Smooth muscle cell (in vitro differentiated cells): ENCODE measurements at regions not wholly inside any gene's neighbourhood (a gene's known extent, or its start where the extent isn't known, plus 50 kb on each side); places are given as distances from the start of the nearest gene placed in this dataset.

ENCODE experiments used
- DNase-seq: peaks from one replicate; lab custom pipeline; 2025; ENCODE audit not compliant: unreplicated experiment; lab: John Stamatoyannopoulos, UW
- H2AFZ ChIP-seq: fragments of 200-600 bp; sonication (generic); 2 replicates; pipeline ENCODE4 v1.6.0; 2016; ENCODE audit warnings: antibody characterized with exemption, low read depth, mild to moderate bottlenecking
- H3F3A ChIP-seq: fragments of 200-600 bp; sonication (generic); 2 replicates; pipeline ENCODE4 v1.6.0; 2017; ENCODE audit warnings: antibody characterized with exemption, low read depth
- H3K27ac ChIP-seq: fragments of 200-600 bp; sonication (generic); 2 replicates; pipeline ENCODE4 v1.5.1; 2016; ENCODE audit warnings: low read depth, mild to moderate bottlenecking
- H3K27me3 ChIP-seq: fragments of 200-600 bp; sonication (generic); 2 replicates; pipeline ENCODE4 v1.6.1; 2016; ENCODE audit warnings: low read depth, mild to moderate bottlenecking
- H3K36me3 ChIP-seq: fragments of 200-600 bp; sonication (generic); 2 replicates; pipeline ENCODE4 v1.5.1; 2016; ENCODE audit warnings: low read depth
- H3K4me1 ChIP-seq: fragments of 200-600 bp; sonication (generic); 2 replicates; pipeline ENCODE4 v1.5.1; 2016; ENCODE audit warnings: low read depth
- H3K4me2 ChIP-seq: fragments of 200-600 bp; sonication (generic); 2 replicates; pipeline ENCODE4 v1.6.0; 2016; ENCODE audit warnings: mild to moderate bottlenecking
- H3K4me3 ChIP-seq: fragments of 200-600 bp; sonication (generic); 2 replicates; pipeline ENCODE4 v1.5.1; 2016; ENCODE audit warnings: mild to moderate bottlenecking
- H3K79me2 ChIP-seq: fragments of 200-600 bp; sonication (generic); 2 replicates; pipeline ENCODE4 v1.6.0; 2016; ENCODE audit warnings: low read depth, mild to moderate bottlenecking
- H3K9ac ChIP-seq: fragments of 200-600 bp; sonication (generic); 2 replicates; pipeline ENCODE4 v1.6.0; 2016; ENCODE audit warnings: low read depth
- H3K9me3 ChIP-seq: fragments of 200-600 bp; sonication (generic); replicated peaks from 2 replicates; pipeline ENCODE4 v1.5.1; 2016; ENCODE audit warnings: low read depth
- H4K20me1 ChIP-seq: fragments of 200-600 bp; sonication (generic); 2 replicates; pipeline ENCODE4 v1.6.0; 2016; ENCODE audit warnings: low read depth
- WGBS: methylation state at CpG from one replicate; pipeline ENCODE4 v1.1.7; 2016; ENCODE audit warnings: low lambda C conversion rate; 5-methylcytosine and 5-hydroxymethylcytosine counted together
- TF ChIP-seq, protein P1 (sequence below): fragments of 200-600 bp; sonication (generic); IDR thresholded peaks from 2 replicates; pipeline ENCODE4 v1.5.1; 2017; ENCODE audit warnings: borderline replicate concordance, mild to moderate bottlenecking, antibody characterized with exemption; ENCODE audit not compliant: insufficient read depth, poor library complexity, severe bottlenecking

DNA sequence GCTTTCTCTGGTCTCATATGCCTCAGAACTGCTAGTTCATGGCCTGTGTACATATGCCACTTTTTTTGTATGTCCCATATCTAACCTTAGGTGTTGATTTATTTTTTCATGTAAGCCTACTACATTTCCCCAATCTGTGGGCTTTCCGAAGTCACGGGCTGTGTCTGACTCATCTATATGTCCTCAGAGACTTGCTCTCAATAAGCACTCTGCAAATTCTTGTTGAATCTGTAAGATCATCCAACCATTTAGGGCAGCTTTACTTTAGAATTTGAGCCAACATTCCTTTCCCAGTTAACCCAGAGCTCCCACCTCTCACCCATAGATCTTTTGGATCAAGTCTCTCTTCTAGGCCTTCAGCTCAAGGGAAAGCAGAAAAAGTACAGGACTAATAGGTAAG lies 263.4 kb downstream of the SEC61B start:
- 4% methylated on average over 2 of the region's 2 CpGs for WGBS
- no peak for DNase-seq
- TF ChIP-seq, protein P1, sequence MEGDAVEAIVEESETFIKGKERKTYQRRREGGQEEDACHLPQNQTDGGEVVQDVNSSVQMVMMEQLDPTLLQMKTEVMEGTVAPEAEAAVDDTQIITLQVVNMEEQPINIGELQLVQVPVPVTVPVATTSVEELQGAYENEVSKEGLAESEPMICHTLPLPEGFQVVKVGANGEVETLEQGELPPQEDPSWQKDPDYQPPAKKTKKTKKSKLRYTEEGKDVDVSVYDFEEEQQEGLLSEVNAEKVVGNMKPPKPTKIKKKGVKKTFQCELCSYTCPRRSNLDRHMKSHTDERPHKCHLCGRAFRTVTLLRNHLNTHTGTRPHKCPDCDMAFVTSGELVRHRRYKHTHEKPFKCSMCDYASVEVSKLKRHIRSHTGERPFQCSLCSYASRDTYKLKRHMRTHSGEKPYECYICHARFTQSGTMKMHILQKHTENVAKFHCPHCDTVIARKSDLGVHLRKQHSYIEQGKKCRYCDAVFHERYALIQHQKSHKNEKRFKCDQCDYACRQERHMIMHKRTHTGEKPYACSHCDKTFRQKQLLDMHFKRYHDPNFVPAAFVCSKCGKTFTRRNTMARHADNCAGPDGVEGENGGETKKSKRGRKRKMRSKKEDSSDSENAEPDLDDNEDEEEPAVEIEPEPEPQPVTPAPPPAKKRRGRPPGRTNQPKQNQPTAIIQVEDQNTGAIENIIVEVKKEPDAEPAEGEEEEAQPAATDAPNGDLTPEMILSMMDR = no peak
- Histone ChIP-seq H2AFZ (no peak overlapping the region), H3K9me3 (no peaks in the 10 kb centered on the region), H3F3A (no peaks in the 10 kb centered on the region), H3K4me3 (no peak overlapping the region), H3K36me3 (no peaks in the 10 kb centered on the region), H3K9ac (no peak overlapping the region), H3K4me1 (no peaks in the 10 kb centered on the region), H4K20me1 (no peaks in the 10 kb centered on the region), H3K4me2 (no peak overlapping the region), H3K27ac (no peak overlapping the region), H3K27me3 (no peaks in the 10 kb centered on the region), H3K79me2 (no peaks in the 10 kb centered on the region)

DNA sequence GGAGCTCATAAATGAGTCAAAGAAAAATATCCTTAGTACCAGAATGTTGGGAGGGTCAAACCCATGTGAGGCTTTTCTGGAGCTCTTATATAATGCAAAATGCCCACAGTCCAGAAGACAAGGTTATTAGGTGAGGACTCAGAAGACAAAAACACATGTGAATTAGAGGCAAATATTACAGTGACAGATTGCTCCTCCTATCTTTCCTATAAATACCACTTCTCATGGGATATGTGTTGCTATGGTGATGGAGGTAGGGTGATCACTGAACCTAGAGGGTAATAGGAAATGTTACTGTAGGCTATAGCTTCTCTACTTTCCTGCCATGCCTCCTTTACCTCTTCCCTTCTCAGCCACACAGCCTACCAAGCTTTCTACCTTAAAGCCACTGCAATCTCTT lies 264.6 kb downstream of the SEC61B start:
- Histone ChIP-seq H3K27me3 (no peaks in the 10 kb centered on the region), H3K27ac (no peak overlapping the region), H3K4me2 (no peak overlapping the region), H3F3A (no peaks in the 10 kb centered on the region), H3K9me3 (no peaks in the 10 kb centered on the region), H3K9ac (no peak overlapping the region), H2AFZ (no peak overlapping the region), H3K4me1 (no peaks in the 10 kb centered on the region), H3K79me2 (no peaks in the 10 kb centered on the region), H3K4me3 (no peak overlapping the region), H4K20me1 (no peaks in the 10 kb centered on the region), H3K36me3 (no peaks in the 10 kb centered on the region)
- TF ChIP-seq, protein P1 = no peak
- no peak for DNase-seq

DNA sequence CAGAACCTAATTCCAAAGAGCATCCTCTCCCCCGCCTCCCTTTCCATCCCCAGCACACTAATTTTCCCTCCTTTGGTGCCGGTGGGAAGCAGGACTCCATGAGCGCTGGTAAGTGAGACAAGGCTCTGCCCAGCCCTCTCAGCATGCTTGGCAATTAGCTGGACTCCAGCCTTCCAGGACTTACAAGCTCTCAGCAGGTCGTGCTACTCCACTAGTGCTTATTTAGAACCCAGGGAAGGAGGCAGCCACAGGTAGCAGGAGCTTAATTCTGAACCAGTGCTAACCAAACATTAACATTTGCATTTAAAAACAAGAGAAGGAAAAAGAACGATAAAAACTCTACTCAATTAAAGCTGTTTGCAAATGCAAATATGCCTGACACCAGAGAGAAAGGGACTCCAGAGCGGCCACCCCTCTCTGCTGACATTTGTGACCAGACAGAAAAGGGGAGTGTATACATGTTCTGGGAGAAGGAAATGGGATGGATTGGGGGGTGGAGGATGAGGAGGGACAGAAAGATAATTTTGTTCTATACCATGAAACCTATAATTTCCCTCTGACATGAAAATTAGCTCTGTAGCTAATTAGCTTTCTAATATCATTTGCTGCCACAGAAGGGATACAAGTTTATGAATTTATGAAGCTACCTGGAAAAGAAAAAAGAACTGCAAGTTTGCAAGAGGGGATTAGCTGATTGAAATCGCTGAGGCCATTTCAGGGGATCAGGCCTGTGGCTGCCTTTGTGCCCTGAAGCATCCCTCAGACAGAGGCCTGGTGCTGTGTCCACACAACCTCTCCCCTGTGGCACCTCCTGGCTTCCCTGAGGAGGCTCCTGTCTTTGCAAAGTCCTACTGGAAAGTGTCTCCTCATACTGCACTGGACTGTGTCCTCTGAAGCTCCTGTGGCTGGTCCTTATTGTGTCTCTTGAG lies 266.3 kb downstream of the SEC61B start:
- Histone ChIP-seq H3F3A (no peaks in the 10 kb centered on the region), H3K9ac (no peak overlapping the region), H2AFZ (no peak overlapping the region), H4K20me1 (no peaks in the 10 kb centered on the region), H3K27me3 (no peaks in the 10 kb centered on the region), H3K27ac (no peak overlapping the region), H3K4me1 (no peaks in the 10 kb centered on the region), H3K36me3 (no peaks in the 10 kb centered on the region), H3K4me3 (no peak overlapping the region), H3K79me2 (no peaks in the 10 kb centered on the region), H3K4me2 (no peak overlapping the region), H3K9me3 (no peaks in the 10 kb centered on the region)
- no peak for DNase-seq
- 53% methylated on average over 7 of the region's 7 CpGs for WGBS
- TF ChIP-seq, protein P1 = no peak

DNA sequence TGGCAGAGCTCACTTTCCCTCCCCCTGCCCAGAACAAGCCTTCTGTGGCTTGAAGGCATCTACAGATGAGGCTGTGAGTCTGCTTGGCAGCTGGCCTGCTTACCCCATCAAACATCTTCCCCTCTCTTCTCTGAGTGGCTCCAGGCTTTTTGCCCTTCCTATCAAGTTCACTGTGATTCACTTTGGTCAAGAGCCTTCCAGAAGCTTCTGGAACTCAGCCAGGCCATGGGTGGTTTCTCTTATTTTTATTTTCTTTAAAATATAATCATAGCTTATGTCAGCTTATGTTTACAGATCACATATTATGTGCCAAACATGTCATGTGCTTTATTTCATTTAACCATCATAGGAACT lies 267.0 kb downstream of the SEC61B start:
- Histone ChIP-seq H4K20me1 (no peaks in the 10 kb centered on the region), H3K9me3 (no peaks in the 10 kb centered on the region), H3K27me3 (no peaks in the 10 kb centered on the region), H3K9ac (no peak overlapping the region), H3K4me3 (no peak overlapping the region), H3K4me2 (no peak overlapping the region), H3K36me3 (no peaks in the 10 kb centered on the region), H3K27ac (no peak overlapping the region), H3K79me2 (no peaks in the 10 kb centered on the region), H3K4me1 (no peaks in the 10 kb centered on the region), H2AFZ (no peak overlapping the region), H3F3A (no peaks in the 10 kb centered on the region)
- TF ChIP-seq, protein P1 = no peak
- DNase-seq = no peak
